ENCODE measurements at regions not wholly inside any gene's neighbourhood (a gene's known extent, or its start where the extent isn't known, plus 50 kb on each side); places are given as distances from the start of the nearest gene placed in this dataset.

GRCh38 chr7:125681508-125681907 is 751.9 kb upstream of the POT1 start:
- H3F3A ChIP-seq (ENCODE audit: insufficient read depth, low read depth): no peaks in the 10 kb centered on the region
- no peaks in the 10 kb centered on the region for H4K20me1 ChIP-seq (ENCODE audit: insufficient read depth)
- no TSS peak for BruUV-seq (replicated peaks)
- no peak for DNase-seq
- no peak overlapping the region for H3K4me2 ChIP-seq
- TF ChIP-seq EZH2 (IDR thresholded peaks at IDR 0.05; ENCODE audit: low read depth): no peak
- TF ChIP-seq CTCF (conservative IDR thresholded peaks at IDR 0.05): no peak
- intact Hi-C loops (cut with micrococcal nuclease; ENCODE audit: unreplicated experiment): no loop called here
- no peaks in the 10 kb centered on the region for H3K9me3 ChIP-seq (ENCODE audit: insufficient read depth, low read depth)
- no peak overlapping the region for H3K27ac ChIP-seq
- POLR2A ChIA-PET (ENCODE audit: unreplicated experiment): no interaction called here
- no peaks in the 10 kb centered on the region for H3K79me2 ChIP-seq (ENCODE audit: low read depth)
- CTCF ChIA-PET: no interaction called here
- no peak overlapping the region for H3K4me3 ChIP-seq
- no peaks in the 10 kb centered on the region for H3K36me3 ChIP-seq (ENCODE audit: low read depth)
- no peaks in the 10 kb centered on the region for H3K9me2 ChIP-seq (ENCODE audit: insufficient read depth)
- H3K4me1 ChIP-seq (replicated peaks; ENCODE audit: insufficient read depth): no peaks in the 10 kb centered on the region
- H3K27me3 ChIP-seq (ENCODE audit: insufficient read depth, low read depth): no peaks in the 10 kb centered on the region
- H2AFZ ChIP-seq: no peak overlapping the region

DNA sequence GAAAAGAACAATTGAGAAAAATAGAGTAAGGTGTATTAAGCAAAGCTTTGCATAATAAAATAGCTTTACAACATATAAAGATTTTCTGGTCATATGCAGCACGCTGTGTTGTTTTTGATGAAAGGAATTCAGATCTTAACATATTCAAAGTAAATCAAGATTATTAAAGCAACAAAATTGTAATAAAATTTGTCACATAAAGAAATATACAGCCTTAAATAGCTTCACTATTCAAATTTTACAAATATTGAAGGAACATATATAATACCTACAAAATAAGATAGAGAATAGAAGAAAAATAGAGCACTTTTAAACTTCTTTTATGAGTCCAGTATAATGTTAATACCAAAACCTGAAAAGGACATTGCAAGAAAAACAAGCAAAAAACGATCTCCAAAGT is 749.1 kb upstream of the POT1 start:
- Histone ChIP-seq H2AFZ (no peak overlapping the region), H3K4me3 (no peak overlapping the region), H3K36me3 (ENCODE audit: low read depth) (no peaks in the 10 kb centered on the region), H3K79me2 (ENCODE audit: low read depth) (no peaks in the 10 kb centered on the region), H3K4me1 (replicated peaks; ENCODE audit: insufficient read depth) (no peaks in the 10 kb centered on the region), H3K4me2 (no peak overlapping the region), H4K20me1 (ENCODE audit: insufficient read depth) (no peaks in the 10 kb centered on the region), H3K9me3 (ENCODE audit: insufficient read depth, low read depth) (no peaks in the 10 kb centered on the region), H3K27me3 (ENCODE audit: insufficient read depth, low read depth) (no peaks in the 10 kb centered on the region), H3K27ac (no peak overlapping the region), H3F3A (ENCODE audit: insufficient read depth, low read depth) (no peaks in the 10 kb centered on the region), H3K9me2 (ENCODE audit: insufficient read depth) (no peaks in the 10 kb centered on the region)
- ChIA-PET CTCF (no interaction called here), POLR2A (ENCODE audit: unreplicated experiment) (no interaction called here)
- no peak for DNase-seq
- intact Hi-C loops (cut with micrococcal nuclease; ENCODE audit: unreplicated experiment): no loop called here
- TF ChIP-seq CTCF (conservative IDR thresholded peaks at IDR 0.05) (no peak), EZH2 (IDR thresholded peaks at IDR 0.05; ENCODE audit: low read depth) (no peak)
- no TSS peak for BruUV-seq (replicated peaks)

GRCh38 chr7:125675640-125676039 is 746.0 kb upstream of the POT1 start:
- Histone ChIP-seq H3K4me1 (replicated peaks; ENCODE audit: insufficient read depth) (no peaks in the 10 kb centered on the region), H3K79me2 (ENCODE audit: low read depth) (no peaks in the 10 kb centered on the region), H3K9me3 (ENCODE audit: insufficient read depth, low read depth) (no peaks in the 10 kb centered on the region), H3K27ac (no peak overlapping the region), H4K20me1 (ENCODE audit: insufficient read depth) (no peaks in the 10 kb centered on the region), H3K4me2 (no peak overlapping the region), H3F3A (ENCODE audit: insufficient read depth, low read depth) (no peaks in the 10 kb centered on the region), H3K4me3 (no peak overlapping the region), H2AFZ (no peak overlapping the region), H3K9me2 (ENCODE audit: insufficient read depth) (no peaks in the 10 kb centered on the region), H3K27me3 (ENCODE audit: insufficient read depth, low read depth) (no peaks in the 10 kb centered on the region), H3K36me3 (ENCODE audit: low read depth) (no peaks in the 10 kb centered on the region)
- no peak for TF ChIP-seq CTCF (conservative IDR thresholded peaks at IDR 0.05)
- no TSS peak for BruUV-seq (replicated peaks)
- intact Hi-C loops (cut with micrococcal nuclease; ENCODE audit: unreplicated experiment): no loop called here
- POLR2A ChIA-PET (ENCODE audit: unreplicated experiment): no interaction called here
- DNase-seq: no peak
- CTCF ChIA-PET: no interaction called here
